Spleen (tissue), 11 donors: ENCODE measurements at regions not wholly inside any gene's neighbourhood (a gene's known extent, or its start where the extent isn't known, plus 50 kb on each side); places are given as distances from the start of the nearest gene placed in this dataset.

Experiments
- DNase-seq: peaks from one replicate; pipeline ENCODE4 v3.0.0-alpha.2; 2020
- H3K27ac ChIP-seq, 8 donors: fragments of 200-600 bp; sonication (generic) in 7 of 8; 1 replicate in 4 of 8; 2 replicates in 4 of 8; pipeline versions ENCODE4 v1.5.0 to v1.8.0; 2016 to 2021; ENCODE audit warnings: inconsistent platforms in 4 of 8, mild to moderate bottlenecking in 4 of 8, moderate library complexity in 1 of 8
- H3K27me3 ChIP-seq, 7 donors: fragments of 200-600 bp; sonication (generic) in 6 of 7; replicated peaks in 1 of 7; 1 replicate in 4 of 7; 2 replicates in 3 of 7; pipeline versions ENCODE4 v1.5.0 to v1.8.0; 2016 to 2021; ENCODE audit warnings: inconsistent platforms in 3 of 7, mild to moderate bottlenecking in 1 of 7
- H3K36me3 ChIP-seq, 6 donors: fragments of 200-600 bp; sonication (generic) in 5 of 6; 1 replicate in 4 of 6; 2 replicates in 2 of 6; pipeline versions ENCODE4 v1.5.0 to v1.8.0; 2016 to 2021; ENCODE audit warnings: inconsistent platforms in 2 of 6
- H3K4me1 ChIP-seq, 6 donors: fragments of 200-600 bp; sonication (generic) in 5 of 6; 1 replicate in 3 of 6; 2 replicates in 3 of 6; pipeline versions ENCODE4 v1.5.0 to v1.8.0; 2016 to 2021; ENCODE audit warnings: inconsistent platforms in 3 of 6
- H3K4me3 ChIP-seq, 8 donors: fragments of 200-600 bp; sonication (generic) in 7 of 8; 1 replicate in 4 of 8; 2 replicates in 4 of 8; pipeline versions ENCODE4 v1.5.0 to v1.8.0; 2016 to 2021; ENCODE audit warnings: inconsistent platforms in 4 of 8, mild to moderate bottlenecking in 4 of 8, moderate library complexity in 2 of 8
- H3K9me3 ChIP-seq, 8 donors: fragments of 200-600 bp; sonication (generic) in 7 of 8; 1 replicate in 4 of 8; 2 replicates in 4 of 8; pipeline versions ENCODE4 v1.5.0 to v1.8.0; 2016 to 2021; ENCODE audit warnings: inconsistent platforms in 4 of 8
- POLR2A ChIP-seq, 3 donors: fragments of 450-650 bp; IDR thresholded peaks; one replicate each; pipeline ENCODE4 v1.5.1; 2017; ENCODE audit warnings: antibody characterized with exemption in 3 of 3, mild to moderate bottlenecking in 1 of 3
- POLR2AphosphoS5 ChIP-seq, 3 donors: sonication (generic); formaldehyde crosslinking; IDR thresholded peaks; one replicate each; pipeline ENCODE4 v1.5.1; 2017; ENCODE audit warnings: antibody characterized with exemption in 3 of 3
- WGBS, 5 donors: extraction: QIAGEN DNeasy Blood & Tissue Kit in 3 of 5; methylation state at CpG; one replicate each; pipeline versions ENCODE4 v1.1.5 to v1.1.7; 2013 to 2018; 5-methylcytosine and 5-hydroxymethylcytosine counted together
- intact Hi-C: fragments of 100-400 bp; cut with DNase I; formaldehyde crosslinking; loops from one replicate; pipeline ENCODE4 v1.15.0; 2023; ENCODE audit warnings: low total_unique reads
- TF ChIP-seq, protein P1 (sequence below), 11 experiments: fragments of 200-600 bp in 7 of 11; fragments of 450-650 bp in 4 of 11; sonication (generic) in 4 of 11; IDR thresholded peaks in 8 of 11; conservative IDR thresholded peaks in 3 of 11; 1 replicate in 7 of 11; 2 replicates in 4 of 11; pipeline versions ENCODE4 v1.4.0 to v1.8.0; 2016 to 2021; ENCODE audit warnings: antibody characterized with exemption in 11 of 11, inconsistent platforms in 4 of 11, mild to moderate bottlenecking in 1 of 11
- donor health status: healthy with polysubstance abuse.
- donor health status: DM: no; HTN: no; CAD: no; lungs with moderate emphysema.
- donor health status: DM: no; HTN: no; CAD: no.
- donor health status: Bipolar disorder and iron deficiency.
- donor health status: healthy.
- donor health status: DM: no; HTN: no; CAD: no.
- donor health status: DM: yes; HTN: yes; CAD: no.

DNA sequence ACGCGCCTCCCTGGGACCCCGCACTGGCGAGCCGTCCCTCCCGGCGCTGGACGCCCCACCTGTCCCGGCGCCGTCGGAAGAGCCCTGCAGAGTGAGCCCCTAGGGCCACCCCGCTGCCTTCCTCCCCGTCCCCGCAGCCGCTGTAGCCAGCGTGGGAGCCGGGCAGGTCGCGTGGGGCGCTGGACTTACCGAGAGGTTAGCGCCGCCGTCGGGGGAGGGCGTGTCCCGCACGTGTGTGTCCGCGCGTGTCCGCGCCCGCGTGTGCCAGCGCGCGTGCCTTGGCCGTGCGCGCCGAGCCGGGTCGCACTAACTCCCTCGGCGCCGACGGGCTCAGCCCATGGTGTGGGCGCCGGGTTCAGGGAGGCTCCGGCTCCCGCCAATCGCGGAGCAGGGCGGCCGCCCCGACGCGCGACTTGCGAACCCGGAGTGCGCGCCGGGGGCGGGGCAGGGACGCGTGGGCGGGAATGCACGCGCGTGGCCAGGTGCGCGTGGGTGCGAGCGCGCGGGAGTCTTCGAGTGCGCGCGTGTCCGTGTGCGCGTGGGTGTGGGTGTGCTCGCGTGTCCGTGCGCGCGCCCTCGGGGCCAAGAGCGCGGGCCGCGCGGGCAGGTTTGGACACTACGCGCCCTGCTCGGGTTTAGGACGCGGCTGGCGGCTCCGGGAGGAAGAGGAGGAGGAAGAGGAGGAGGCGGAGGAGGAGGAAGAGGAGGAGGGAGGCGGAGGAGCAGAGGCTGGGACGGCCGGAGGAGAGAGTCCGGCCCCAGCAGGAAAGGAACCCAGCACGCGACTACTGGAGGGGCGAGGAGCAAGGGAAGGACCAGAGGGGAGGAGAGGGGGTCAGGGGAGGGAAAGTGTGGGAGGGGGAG is 145.2 kb upstream of the ETS2 start:
- DNase-seq: no peak
- Histone ChIP-seq H3K27me3 (peaks cover 0 to 64% (median 21%) of the 10 kb centered on the region in 7 donors), H3K9me3 (no peaks in the 10 kb centered on the region), H3K27ac (peak overlapping the region; percentile 42 to 75 (median 54)), H3K4me1 (peaks cover 9 to 28% (median 21%) of the 10 kb centered on the region in 6 donors), H3K36me3 (no peaks in the 10 kb centered on the region), H3K4me3 (peak overlapping the region; percentile 43 to 78 (median 56))
- intact Hi-C loops: no loop called here
- TF ChIP-seq, protein P1, sequence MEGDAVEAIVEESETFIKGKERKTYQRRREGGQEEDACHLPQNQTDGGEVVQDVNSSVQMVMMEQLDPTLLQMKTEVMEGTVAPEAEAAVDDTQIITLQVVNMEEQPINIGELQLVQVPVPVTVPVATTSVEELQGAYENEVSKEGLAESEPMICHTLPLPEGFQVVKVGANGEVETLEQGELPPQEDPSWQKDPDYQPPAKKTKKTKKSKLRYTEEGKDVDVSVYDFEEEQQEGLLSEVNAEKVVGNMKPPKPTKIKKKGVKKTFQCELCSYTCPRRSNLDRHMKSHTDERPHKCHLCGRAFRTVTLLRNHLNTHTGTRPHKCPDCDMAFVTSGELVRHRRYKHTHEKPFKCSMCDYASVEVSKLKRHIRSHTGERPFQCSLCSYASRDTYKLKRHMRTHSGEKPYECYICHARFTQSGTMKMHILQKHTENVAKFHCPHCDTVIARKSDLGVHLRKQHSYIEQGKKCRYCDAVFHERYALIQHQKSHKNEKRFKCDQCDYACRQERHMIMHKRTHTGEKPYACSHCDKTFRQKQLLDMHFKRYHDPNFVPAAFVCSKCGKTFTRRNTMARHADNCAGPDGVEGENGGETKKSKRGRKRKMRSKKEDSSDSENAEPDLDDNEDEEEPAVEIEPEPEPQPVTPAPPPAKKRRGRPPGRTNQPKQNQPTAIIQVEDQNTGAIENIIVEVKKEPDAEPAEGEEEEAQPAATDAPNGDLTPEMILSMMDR (IDR thresholded peaks at IDR 0.05 in 8 of 11, conservative IDR thresholded peaks at IDR 0.05 in 3 of 11): no peak
- TF ChIP-seq POLR2AphosphoS5 (IDR thresholded peaks at IDR 0.05): peak in 2 of 3 donors; percentile 26 to 34
- 3 to 6% (median 3%) methylated on average over 53 to 113 of the region's 113 CpGs for WGBS, 5 donors

DNA sequence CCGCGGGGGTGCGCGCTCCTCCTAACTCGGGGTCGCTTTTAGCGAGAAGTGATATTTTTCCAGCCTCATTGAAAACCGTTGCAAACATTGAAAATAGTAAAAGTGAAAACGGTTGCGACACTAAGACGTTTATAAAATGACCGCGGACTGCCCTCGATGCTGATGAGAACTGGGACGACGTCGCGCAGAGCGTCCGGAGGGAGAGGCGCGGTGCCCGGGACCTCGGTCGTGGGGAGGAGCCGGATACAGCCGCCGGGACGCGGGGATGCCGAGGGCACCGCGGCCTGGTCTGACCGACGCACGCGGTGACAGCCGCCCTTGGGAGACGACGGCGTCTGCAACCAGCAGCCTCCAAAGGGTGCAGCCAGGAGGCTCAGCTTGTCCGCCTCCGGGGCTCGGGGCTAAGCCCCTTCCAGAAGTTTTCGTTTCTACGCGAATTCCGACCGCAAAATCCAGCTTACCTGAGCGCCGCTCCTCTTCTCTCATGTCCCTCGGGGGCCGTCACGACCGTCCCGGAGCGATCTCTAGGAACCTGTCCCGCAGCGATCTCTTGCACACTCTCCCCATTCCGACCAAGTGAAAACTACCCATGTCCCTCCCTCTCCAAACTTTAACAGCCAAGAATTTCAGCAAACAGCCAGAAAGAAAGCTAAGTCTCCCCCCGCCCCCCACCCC is 144.4 kb upstream of the ETS2 start:
- DNase-seq: peak; percentile 76
- Histone ChIP-seq H3K27me3 (peaks cover 0 to 60% (median 21%) of the 10 kb centered on the region in 7 donors), H3K27ac (peak overlapping the region; percentile 42 to 75 (median 54)), H3K9me3 (no peaks in the 10 kb centered on the region), H3K4me1 (peaks cover 9 to 28% (median 21%) of the 10 kb centered on the region in 6 donors), H3K36me3 (no peaks in the 10 kb centered on the region), H3K4me3 (peak overlapping the region; percentile 43 to 78 (median 56))
- 2 to 4% (median 3%) methylated on average over 57 to 61 of the region's 61 CpGs for WGBS, 5 donors
- TF ChIP-seq POLR2AphosphoS5 (IDR thresholded peaks at IDR 0.05) (peak; percentile 34 to 70 (median 54)), POLR2A (IDR thresholded peaks at IDR 0.05) (no peak)
- intact Hi-C loops: no loop called here

DNA sequence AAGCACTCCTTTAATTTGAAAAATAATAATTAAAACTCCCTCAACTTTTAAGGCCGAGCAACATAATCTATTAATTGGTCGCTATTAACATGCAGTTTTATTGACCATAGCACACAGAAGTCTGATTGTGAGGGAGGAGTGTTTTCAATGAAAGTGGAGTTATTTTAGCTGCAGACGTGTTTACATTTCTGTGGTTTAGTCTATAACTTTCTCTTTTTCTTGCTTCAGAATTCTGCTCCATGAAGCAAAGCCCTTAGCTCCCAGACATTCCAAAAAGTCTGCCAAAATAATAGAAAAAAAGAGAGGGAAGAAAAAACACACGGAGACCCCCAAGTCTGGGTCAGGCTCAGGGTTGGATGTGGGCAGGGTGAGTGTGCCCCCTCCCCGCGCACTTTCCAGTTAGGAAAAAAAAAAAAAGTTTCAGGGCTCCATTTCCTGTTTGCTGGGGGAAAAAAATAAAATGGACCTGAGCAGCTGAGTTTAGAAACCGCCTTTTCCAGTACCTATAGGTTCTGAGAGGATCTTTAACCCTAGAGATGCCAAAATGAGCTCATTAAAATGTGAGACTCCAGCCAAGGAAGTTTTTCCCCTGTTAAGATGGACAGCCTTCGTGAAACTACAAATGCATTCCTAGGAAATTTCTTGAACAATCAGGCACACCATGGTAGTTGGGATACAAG is 143.7 kb upstream of the ETS2 start:
- 38 to 47% (median 41%) methylated on average over 8 of the region's 8 CpGs for WGBS, 5 donors
- DNase-seq: no peak
- TF ChIP-seq, protein P1 (IDR thresholded peaks at IDR 0.05 in 8 of 11, conservative IDR thresholded peaks at IDR 0.05 in 3 of 11): no peak
- no peak for TF ChIP-seq POLR2A (IDR thresholded peaks at IDR 0.05)
- TF ChIP-seq POLR2AphosphoS5 (IDR thresholded peaks at IDR 0.05): no peak
- peaks cover 9 to 28% (median 21%) of the 10 kb centered on the region in 6 donors for H3K4me1 ChIP-seq
- H3K4me3 ChIP-seq: peak overlapping the region in 4 of 8 donors; percentile 46 to 78 (median 60)
- H3K9me3 ChIP-seq: no peaks in the 10 kb centered on the region
- peak overlapping the region in 3 of 8 donors; percentile 54 to 75 (median 58) for H3K27ac ChIP-seq
- no peaks in the 10 kb centered on the region for H3K36me3 ChIP-seq
- intact Hi-C loops: no loop called here
- H3K27me3 ChIP-seq: peaks cover 0 to 59% (median 21%) of the 10 kb centered on the region in 7 donors

DNA sequence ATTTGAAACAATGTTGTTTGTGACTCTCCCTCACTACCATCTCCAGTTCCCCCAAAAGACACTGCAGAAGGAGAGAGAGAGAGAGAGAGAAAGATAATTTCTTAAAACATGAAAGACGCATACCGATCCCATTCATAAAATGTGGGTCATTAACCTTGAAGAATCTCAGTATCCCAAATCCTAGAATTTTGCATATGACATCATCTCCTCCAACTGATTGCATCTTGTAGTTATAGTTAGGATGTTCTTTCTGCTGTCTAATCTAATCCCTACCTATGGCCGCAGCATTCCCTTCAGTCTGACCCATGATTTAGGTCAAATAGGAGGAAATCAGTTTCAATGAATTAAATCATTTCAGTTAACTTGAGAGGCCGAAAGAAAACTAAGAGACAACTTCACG is 142.4 kb upstream of the ETS2 start:
- peaks cover 9 to 28% (median 21%) of the 10 kb centered on the region in 6 donors for H3K4me1 ChIP-seq
- no peaks in the 10 kb centered on the region for H3K36me3 ChIP-seq
- intact Hi-C loops: no loop called here
- H3K27ac ChIP-seq: no peak overlapping the region
- no peaks in the 10 kb centered on the region for H3K9me3 ChIP-seq
- no peak for DNase-seq
- peaks cover 0 to 47% (median 21%) of the 10 kb centered on the region in 7 donors for H3K27me3 ChIP-seq
- no peak overlapping the region for H3K4me3 ChIP-seq
- TF ChIP-seq POLR2A (IDR thresholded peaks at IDR 0.05) (no peak), POLR2AphosphoS5 (IDR thresholded peaks at IDR 0.05) (no peak)
- TF ChIP-seq, protein P1 (IDR thresholded peaks at IDR 0.05 in 8 of 11, conservative IDR thresholded peaks at IDR 0.05 in 3 of 11): no peak
- WGBS, 5 donors: 85 to 95% (median 91%) methylated on average over 5 of the region's 5 CpGs
